Activated naive CD4-positive, alpha-beta T cell treated with anti-CD3 and anti-CD28 coated beads, Interleukin-2, amount 10 ng/mL, durations not matched to agents 7 days and 5 days (primary cell): ENCODE measurements at regions not wholly inside any gene's neighbourhood (a gene's known extent, or its start where the extent isn't known, plus 50 kb on each side); places are given as distances from the start of the nearest gene placed in this dataset.

ENCODE experiments used
- CTCF ChIA-PET: fragments of 350-600 bp; sonication (Branson Sonifier 250); formaldehyde crosslinking; loops from one replicate; lab custom pipeline; 2021; ENCODE audit warnings: antibody characterized with exemption; lab: Charles Lee
- DNase-seq: peaks from one replicate; pipeline ENCODE4 v3.0.0-alpha.2; 2020
- H3K27ac Mint-ChIP-seq: one replicate; pipeline ENCODE4 v1.8.0; 2021; ENCODE audit warnings: mild to moderate bottlenecking, moderate library complexity, mixed read lengths
- H3K27me3 Mint-ChIP-seq: one replicate; pipeline ENCODE4 v1.8.0; 2021; ENCODE audit warnings: mild to moderate bottlenecking, mixed read lengths
- H3K36me3 Mint-ChIP-seq: one replicate; pipeline ENCODE4 v1.8.0; 2021; ENCODE audit warnings: mixed read lengths
- H3K4me1 Mint-ChIP-seq: one replicate; pipeline ENCODE4 v1.8.0; 2021; ENCODE audit warnings: mixed read lengths
- H3K4me3 Mint-ChIP-seq: one replicate; pipeline ENCODE4 v1.8.0; 2021; ENCODE audit warnings: mild to moderate bottlenecking, moderate library complexity, mixed read lengths
- H3K9me3 Mint-ChIP-seq: one replicate; pipeline ENCODE4 v1.8.0; 2021; ENCODE audit warnings: mixed read lengths

- no peaks in the 10 kb centered on the region for H3K36me3 Mint-ChIP-seq
- peaks cover 70% of the 10 kb centered on the region for H3K27me3 Mint-ChIP-seq
- CTCF ChIA-PET, result interaction anchor here (0.8 to 2.4 kb wide), 4 partner anchors 9 to 243 kb away, joined by 3 to 14 read pairs (median 6); no protein-coding TSS in a partner anchor
- H3K9me3 Mint-ChIP-seq, result no peaks in the 10 kb centered on the region
- no peak overlapping the region for H3K4me3 Mint-ChIP-seq
- peaks cover 4% of the 10 kb centered on the region for H3K4me1 Mint-ChIP-seq
- DNase-seq, result no peak
- no peak overlapping the region for H3K27ac Mint-ChIP-seq
These were observed 227.5 kb upstream of the IGF1R start for GRCh38 chr15:98420837-98421236.

- Mint-ChIP-seq H3K9me3 (no peaks in the 10 kb centered on the region), H3K4me1 (peaks cover 4% of the 10 kb centered on the region), H3K27ac (no peak overlapping the region), H3K36me3 (no peaks in the 10 kb centered on the region), H3K4me3 (no peak overlapping the region), H3K27me3 (peaks cover 73% of the 10 kb centered on the region)
- CTCF ChIA-PET, result interaction anchor here (0.8 to 4.9 kb wide), 6 partner anchors 11 to 129 kb away, joined by 3 to 45 read pairs (median 6); no protein-coding TSS in a partner anchor
- DNase-seq, result peak; percentile 72
These were observed 226.8 kb upstream of the IGF1R start for GRCh38 chr15:98421419-98422129.

GRCh38 chr15:98422130-98422478, 226.2 kb upstream of the IGF1R start:
- Mint-ChIP-seq H3K36me3 (no peaks in the 10 kb centered on the region), H3K27me3 (peaks cover 78% of the 10 kb centered on the region), H3K4me3 (no peak overlapping the region), H3K4me1 (peaks cover 4% of the 10 kb centered on the region), H3K9me3 (no peaks in the 10 kb centered on the region), H3K27ac (no peak overlapping the region)
- CTCF ChIA-PET, result interaction anchor here (0.8 to 4.9 kb wide), 6 partner anchors 11 to 129 kb away, joined by 3 to 45 read pairs (median 6); no protein-coding TSS in a partner anchor
- no peak for DNase-seq

GRCh38 chr15:98425173-98425572, 223.2 kb upstream of the IGF1R start:
- no peaks in the 10 kb centered on the region for H3K9me3 Mint-ChIP-seq
- peaks cover 93% of the 10 kb centered on the region for H3K27me3 Mint-ChIP-seq
- no peak overlapping the region for H3K4me3 Mint-ChIP-seq
- no peak for DNase-seq
- H3K4me1 Mint-ChIP-seq, result peaks cover 13% of the 10 kb centered on the region
- CTCF ChIA-PET, result interaction anchor here (0.6 to 4.9 kb wide), 3 partner anchors 114 to 476 kb away, joined by 3 to 45 read pairs (median 6); no protein-coding TSS in a partner anchor
- H3K27ac Mint-ChIP-seq, result no peak overlapping the region
- no peaks in the 10 kb centered on the region for H3K36me3 Mint-ChIP-seq

GRCh38 chr15:98427321-98427720, 221.0 kb upstream of the IGF1R start:
- DNase-seq, result no peak
- H3K4me1 Mint-ChIP-seq, result peaks cover 9% of the 10 kb centered on the region
- no peaks in the 10 kb centered on the region for H3K36me3 Mint-ChIP-seq
- H3K4me3 Mint-ChIP-seq, result no peak overlapping the region
- CTCF ChIA-PET, result interaction anchor here (0.7 to 3.0 kb wide), 3 partner anchors 115 to 168 kb away, joined by 3 to 45 read pairs (median 3); no protein-coding TSS in a partner anchor
- H3K27me3 Mint-ChIP-seq, result peaks cover 86% of the 10 kb centered on the region
- H3K27ac Mint-ChIP-seq, result no peak overlapping the region
- H3K9me3 Mint-ChIP-seq, result no peaks in the 10 kb centered on the region

GRCh38 chr15:98428253-98428989, 219.9 kb upstream of the IGF1R start:
- CTCF ChIA-PET, result interaction anchor here (0.6 to 3.0 kb wide), 11 partner anchors 8 to 529 kb away, joined by 3 to 45 read pairs (median 3); no protein-coding TSS in a partner anchor
- H3K36me3 Mint-ChIP-seq, result no peaks in the 10 kb centered on the region
- no peak overlapping the region for H3K4me3 Mint-ChIP-seq
- peaks cover 9% of the 10 kb centered on the region for H3K4me1 Mint-ChIP-seq
- peaks cover 75% of the 10 kb centered on the region for H3K27me3 Mint-ChIP-seq
- peak; percentile 71 for DNase-seq
- no peak overlapping the region for H3K27ac Mint-ChIP-seq
- no peaks in the 10 kb centered on the region for H3K9me3 Mint-ChIP-seq

GRCh38 chr15:98431171-98431570, 217.2 kb upstream of the IGF1R start:
- H3K27ac Mint-ChIP-seq, result no peak overlapping the region
- no peaks in the 10 kb centered on the region for H3K9me3 Mint-ChIP-seq
- no peaks in the 10 kb centered on the region for H3K36me3 Mint-ChIP-seq
- H3K4me3 Mint-ChIP-seq, result no peak overlapping the region
- H3K27me3 Mint-ChIP-seq, result peaks cover 54% of the 10 kb centered on the region
- H3K4me1 Mint-ChIP-seq, result peaks cover 9% of the 10 kb centered on the region
- DNase-seq, result no peak
- CTCF ChIA-PET, result interaction anchor here (2.0 to 2.8 kb wide), 2 partner anchors 11 to 120 kb away, joined by 7 to 12 read pairs; no protein-coding TSS in a partner anchor

GRCh38 chr15:98433346-98433745, 215.0 kb upstream of the IGF1R start:
- Mint-ChIP-seq H3K36me3 (no peaks in the 10 kb centered on the region), H3K9me3 (no peaks in the 10 kb centered on the region), H3K27me3 (peaks cover 33% of the 10 kb centered on the region), H3K27ac (no peak overlapping the region), H3K4me3 (no peak overlapping the region), H3K4me1 (peaks cover 4% of the 10 kb centered on the region)
- no peak for DNase-seq
- CTCF ChIA-PET, result no interaction called here

GRCh38 chr15:98433856-98434255, 214.5 kb upstream of the IGF1R start:
- Mint-ChIP-seq H3K36me3 (no peaks in the 10 kb centered on the region), H3K4me1 (peaks cover 3% of the 10 kb centered on the region), H3K4me3 (no peak overlapping the region), H3K27ac (no peak overlapping the region), H3K9me3 (no peaks in the 10 kb centered on the region), H3K27me3 (peaks cover 28% of the 10 kb centered on the region)
- DNase-seq, result no peak
- CTCF ChIA-PET, result no interaction called here

- peaks cover 2% of the 10 kb centered on the region for H3K4me1 Mint-ChIP-seq
- H3K27ac Mint-ChIP-seq, result no peak overlapping the region
- H3K36me3 Mint-ChIP-seq, result no peaks in the 10 kb centered on the region
- no peak for DNase-seq
- no peak overlapping the region for H3K4me3 Mint-ChIP-seq
- no peaks in the 10 kb centered on the region for H3K9me3 Mint-ChIP-seq
- CTCF ChIA-PET, result no interaction called here
- H3K27me3 Mint-ChIP-seq, result peaks cover 9% of the 10 kb centered on the region
These were observed 210.6 kb upstream of the IGF1R start for GRCh38 chr15:98437752-98438151.

GRCh38 chr15:98438326-98438725, 210.0 kb upstream of the IGF1R start:
- no peak for DNase-seq
- Mint-ChIP-seq H3K36me3 (no peaks in the 10 kb centered on the region), H3K4me1 (peaks cover 2% of the 10 kb centered on the region), H3K27me3 (peaks cover 10% of the 10 kb centered on the region), H3K4me3 (no peak overlapping the region), H3K9me3 (no peaks in the 10 kb centered on the region), H3K27ac (no peak overlapping the region)
- CTCF ChIA-PET, result no interaction called here

GRCh38 chr15:98438907-98439306, 209.4 kb upstream of the IGF1R start:
- CTCF ChIA-PET, result no interaction called here
- DNase-seq, result no peak
- H3K36me3 Mint-ChIP-seq, result no peaks in the 10 kb centered on the region
- peaks cover 16% of the 10 kb centered on the region for H3K27me3 Mint-ChIP-seq
- no peaks in the 10 kb centered on the region for H3K9me3 Mint-ChIP-seq
- no peak overlapping the region for H3K4me3 Mint-ChIP-seq
- H3K27ac Mint-ChIP-seq, result no peak overlapping the region
- H3K4me1 Mint-ChIP-seq, result peaks cover 2% of the 10 kb centered on the region

GRCh38 chr15:98439523-98439942, 208.8 kb upstream of the IGF1R start:
- H3K27me3 Mint-ChIP-seq, result peaks cover 21% of the 10 kb centered on the region
- no peaks in the 10 kb centered on the region for H3K36me3 Mint-ChIP-seq
- CTCF ChIA-PET, result no interaction called here
- H3K4me1 Mint-ChIP-seq, result peaks cover 2% of the 10 kb centered on the region
- no peak overlapping the region for H3K27ac Mint-ChIP-seq
- H3K4me3 Mint-ChIP-seq, result no peak overlapping the region
- DNase-seq, result no peak
- no peaks in the 10 kb centered on the region for H3K9me3 Mint-ChIP-seq

GRCh38 chr15:98440917-98441316, 207.4 kb upstream of the IGF1R start:
- Mint-ChIP-seq H3K4me3 (no peak overlapping the region), H3K27ac (no peak overlapping the region), H3K9me3 (no peaks in the 10 kb centered on the region), H3K4me1 (peaks cover 2% of the 10 kb centered on the region), H3K27me3 (peaks cover 27% of the 10 kb centered on the region), H3K36me3 (no peaks in the 10 kb centered on the region)
- no peak for DNase-seq
- CTCF ChIA-PET, result interaction anchor here (1.3 kb wide), 1 partner anchor 636 kb away, joined by 5 read pairs; no protein-coding TSS in a partner anchor
